SK-N-SH treated with all-trans-retinoic acid at 6 μM for 48 hours (cell line): ENCODE measurements at regions not wholly inside any gene's neighbourhood (a gene's known extent, or its start where the extent isn't known, plus 50 kb on each side); places are given as distances from the start of the nearest gene placed in this dataset.

Experiments used
- TCF4 ChIP-seq: fragments of 250-450 bp; sonication (Bioruptor Pico); IDR thresholded peaks from 2 replicates; pipeline ENCODE4 v1.8.0; 2021; ENCODE audit warnings: mild to moderate bottlenecking, moderate library complexity, borderline replicate concordance
- TF ChIP-seq, protein P1 (sequence below): fragments of 250-450 bp; sonication (Bioruptor Pico); IDR thresholded peaks from 2 replicates; pipeline ENCODE4 v1.8.0; 2021; ENCODE audit warnings: low read depth, mild to moderate bottlenecking, moderate library complexity, borderline replicate concordance

DNA sequence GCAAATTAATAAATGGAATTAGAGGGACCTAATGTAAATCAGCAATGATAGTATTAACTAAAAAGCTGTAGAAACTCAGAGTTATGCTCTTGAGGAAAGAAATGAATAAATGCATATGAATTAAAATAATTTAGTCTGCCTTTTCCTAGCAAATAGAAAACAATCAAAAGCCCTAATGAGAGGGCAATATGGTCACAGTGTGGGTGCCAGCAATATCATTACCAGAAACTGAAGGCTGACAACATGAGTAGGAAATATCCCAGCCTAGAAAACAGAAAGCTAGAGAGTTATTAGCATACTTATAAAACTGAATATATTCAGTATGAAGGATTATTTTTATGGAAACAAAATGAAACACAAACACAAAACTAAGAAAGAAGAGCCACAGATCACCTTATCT lies 987.5 kb upstream of the SEL1L start:
- TF ChIP-seq, protein P1, sequence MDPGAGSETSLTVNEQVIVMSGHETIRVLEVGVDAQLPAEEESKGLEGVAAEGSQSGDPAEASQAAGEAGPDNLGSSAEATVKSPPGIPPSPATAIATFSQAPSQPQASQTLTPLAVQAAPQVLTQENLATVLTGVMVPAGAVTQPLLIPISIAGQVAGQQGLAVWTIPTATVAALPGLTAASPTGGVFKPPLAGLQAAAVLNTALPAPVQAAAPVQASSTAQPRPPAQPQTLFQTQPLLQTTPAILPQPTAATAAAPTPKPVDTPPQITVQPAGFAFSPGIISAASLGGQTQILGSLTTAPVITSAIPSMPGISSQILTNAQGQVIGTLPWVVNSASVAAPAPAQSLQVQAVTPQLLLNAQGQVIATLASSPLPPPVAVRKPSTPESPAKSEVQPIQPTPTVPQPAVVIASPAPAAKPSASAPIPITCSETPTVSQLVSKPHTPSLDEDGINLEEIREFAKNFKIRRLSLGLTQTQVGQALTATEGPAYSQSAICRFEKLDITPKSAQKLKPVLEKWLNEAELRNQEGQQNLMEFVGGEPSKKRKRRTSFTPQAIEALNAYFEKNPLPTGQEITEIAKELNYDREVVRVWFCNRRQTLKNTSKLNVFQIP: no peak
- no peak for TF ChIP-seq TCF4
